HUES64 (cell line): ENCODE measurements at regions not wholly inside any gene's neighbourhood (a gene's known extent, or its start where the extent isn't known, plus 50 kb on each side); places are given as distances from the start of the nearest gene placed in this dataset.

ENCODE experiments used
- H3K27ac ChIP-seq: 2 replicates; pipeline ENCODE4 v1.7.0; 2013; ENCODE audit warnings: low read depth, low read length, inconsistent platforms
- H3K27me3 ChIP-seq: 2 replicates; pipeline ENCODE4 v1.6.1; 2013; ENCODE audit warnings: mild to moderate bottlenecking, low read length; ENCODE audit not compliant: insufficient read depth
- H3K36me3 ChIP-seq: 2 replicates; pipeline ENCODE4 v1.6.1; 2013; ENCODE audit warnings: mild to moderate bottlenecking, low read length; ENCODE audit not compliant: insufficient read depth
- H3K4me1 ChIP-seq: 2 replicates; pipeline ENCODE4 v1.6.1; 2013; ENCODE audit warnings: mild to moderate bottlenecking, low read length, moderate library complexity; ENCODE audit not compliant: insufficient read depth
- H3K4me3 ChIP-seq: 2 replicates; pipeline ENCODE4 v1.5.1; 2013; ENCODE audit warnings: mild to moderate bottlenecking, low read length, moderate library complexity
- H3K9ac ChIP-seq: 2 replicates; pipeline ENCODE4 v1.6.1; 2013; ENCODE audit warnings: mild to moderate bottlenecking, low read depth, low read length
- H3K9me3 ChIP-seq: 2 replicates; pipeline ENCODE4 v1.6.1; 2013; ENCODE audit warnings: low read depth, low read length; ENCODE audit not compliant: insufficient read depth
- WGBS: fragments of 150-250, 120-280 bp; methylation state at CpG from one replicate; pipeline ENCODE4 v1.1.7; 2013; ENCODE audit warnings: missing lambda C conversion rate; 5-methylcytosine and 5-hydroxymethylcytosine counted together

DNA sequence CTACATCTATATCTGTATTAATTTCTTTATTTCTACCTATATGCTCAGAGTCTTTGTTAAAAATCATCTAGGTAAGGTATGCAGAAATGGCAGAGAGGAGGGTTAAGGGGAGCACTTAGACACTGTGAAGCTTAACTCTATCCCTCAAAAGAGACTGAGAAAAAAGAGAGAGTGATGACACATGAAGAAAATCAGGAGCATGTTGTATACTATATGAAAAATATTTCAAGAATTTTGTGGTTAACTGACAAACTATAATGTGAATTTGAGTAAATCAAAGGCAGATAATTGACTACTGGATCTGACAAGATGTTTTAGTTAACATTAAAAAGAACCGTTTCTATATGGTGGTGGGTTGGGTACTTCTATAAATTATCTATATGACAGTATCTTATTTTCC lies 1814.2 kb upstream of the SEL1L start:
- no peaks in the 10 kb centered on the region for H3K27me3 ChIP-seq
- no peak overlapping the region for H3K9ac ChIP-seq
- H3K9me3 ChIP-seq: no peaks in the 10 kb centered on the region
- WGBS: no CpG with 5 or more reads among the region's 1 CpG
- no peak overlapping the region for H3K4me3 ChIP-seq
- no peaks in the 10 kb centered on the region for H3K4me1 ChIP-seq
- H3K36me3 ChIP-seq: no peaks in the 10 kb centered on the region
- H3K27ac ChIP-seq: no peak overlapping the region

DNA sequence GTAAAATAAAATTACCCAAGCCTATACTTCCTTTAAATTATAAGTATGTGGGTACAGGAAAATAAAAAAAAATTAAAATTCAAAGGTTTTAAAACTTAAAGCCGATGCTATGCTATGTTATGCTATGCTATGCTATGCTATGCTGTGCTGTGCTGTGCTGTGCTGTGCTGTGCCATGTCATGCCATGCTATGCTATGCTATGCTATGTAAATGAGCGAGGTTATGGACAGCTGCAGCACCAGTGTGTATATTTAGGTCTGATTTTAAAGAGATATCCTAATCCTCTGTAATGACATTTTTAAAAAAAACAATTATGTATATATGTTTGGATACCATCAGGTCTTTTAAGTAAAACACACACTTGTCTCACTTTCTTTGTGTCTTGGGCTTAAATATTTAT lies 1822.0 kb upstream of the SEL1L start:
- H3K36me3 ChIP-seq: no peaks in the 10 kb centered on the region
- H3K27ac ChIP-seq: no peak overlapping the region
- no peaks in the 10 kb centered on the region for H3K4me1 ChIP-seq
- WGBS: 85% methylated on average over 2 of the region's 2 CpGs
- H3K9ac ChIP-seq: no peak overlapping the region
- H3K27me3 ChIP-seq: no peaks in the 10 kb centered on the region
- no peaks in the 10 kb centered on the region for H3K9me3 ChIP-seq
- H3K4me3 ChIP-seq: no peak overlapping the region

DNA sequence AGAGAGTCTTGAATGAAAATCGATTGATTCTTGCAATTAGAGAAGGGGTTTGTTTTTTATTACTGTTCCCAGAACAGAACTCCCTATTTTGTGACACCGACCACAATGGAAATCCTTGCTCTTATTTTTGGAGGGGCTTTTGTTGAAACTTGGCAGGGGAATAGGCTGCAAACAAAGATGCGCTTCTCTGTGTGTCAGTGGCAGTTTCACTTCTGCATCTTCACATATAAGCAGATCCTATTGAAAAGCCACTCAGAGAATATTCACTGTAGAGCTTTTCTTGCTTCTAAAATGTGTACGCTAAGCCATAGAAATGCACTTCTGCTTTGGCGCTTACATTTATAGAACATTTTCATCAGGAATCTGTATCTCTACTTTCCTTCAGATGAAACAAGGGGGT lies 1822.4 kb upstream of the SEL1L start:
- H3K9ac ChIP-seq: no peak overlapping the region
- no peaks in the 10 kb centered on the region for H3K27me3 ChIP-seq
- 95% methylated on average over 5 of the region's 5 CpGs for WGBS
- H3K27ac ChIP-seq: no peak overlapping the region
- H3K4me1 ChIP-seq: no peaks in the 10 kb centered on the region
- H3K36me3 ChIP-seq: no peaks in the 10 kb centered on the region
- no peaks in the 10 kb centered on the region for H3K9me3 ChIP-seq
- no peak overlapping the region for H3K4me3 ChIP-seq

DNA sequence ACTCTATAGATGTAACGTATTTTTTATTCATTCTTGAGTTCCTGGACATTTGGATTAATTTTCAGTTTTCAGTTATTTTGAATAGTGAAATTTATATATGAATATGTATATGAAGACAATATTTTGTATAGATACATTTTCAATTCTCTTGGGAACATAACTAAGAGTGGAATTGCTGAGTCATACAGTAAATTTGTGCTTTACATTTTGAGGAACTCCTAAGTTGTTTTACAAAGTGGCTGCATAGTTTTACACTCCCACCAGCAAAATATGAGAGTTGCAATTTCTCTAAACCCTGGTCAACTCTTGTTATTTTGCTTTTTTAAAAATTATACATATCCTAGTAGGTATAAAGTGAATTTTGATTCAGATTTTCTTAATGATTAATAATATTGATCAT lies 1838.6 kb upstream of the SEL1L start:
- H3K27me3 ChIP-seq: no peaks in the 10 kb centered on the region
- H3K4me3 ChIP-seq: no peak overlapping the region
- no peak overlapping the region for H3K27ac ChIP-seq
- no peaks in the 10 kb centered on the region for H3K4me1 ChIP-seq
- no peaks in the 10 kb centered on the region for H3K9me3 ChIP-seq
- WGBS: no CpG with 5 or more reads among the region's 1 CpG
- H3K9ac ChIP-seq: no peak overlapping the region
- H3K36me3 ChIP-seq: no peaks in the 10 kb centered on the region

- Histone ChIP-seq H3K27me3 (no peaks in the 10 kb centered on the region), H3K4me1 (no peaks in the 10 kb centered on the region), H3K36me3 (no peaks in the 10 kb centered on the region), H3K27ac (no peak overlapping the region), H3K9ac (no peak overlapping the region), H3K4me3 (no peak overlapping the region), H3K9me3 (no peaks in the 10 kb centered on the region)
- 92% methylated on average over 3 of the region's 3 CpGs for WGBS
These were observed 1845.8 kb upstream of the SEL1L start for GRCh38 chr14:83379436-83379835.

DNA sequence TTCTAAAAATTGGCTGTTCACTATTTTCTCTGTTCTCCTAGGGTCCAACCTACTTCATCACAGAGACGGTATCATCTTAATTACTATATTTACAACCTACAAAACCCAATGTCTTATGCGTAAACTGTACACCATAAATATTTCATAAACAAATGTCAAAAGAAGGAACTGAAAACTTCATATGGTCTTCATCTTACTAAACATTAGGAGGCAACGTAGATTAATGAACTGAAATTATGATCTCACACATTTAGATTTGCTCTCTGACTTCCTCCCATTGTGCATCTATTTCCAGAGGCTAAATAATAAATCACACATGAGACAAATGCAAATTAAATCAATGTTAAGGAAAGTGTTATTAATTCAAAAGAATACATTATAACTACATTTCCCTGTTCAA lies 1850.6 kb upstream of the SEL1L start:
- no peaks in the 10 kb centered on the region for H3K4me1 ChIP-seq
- over 99% methylated on average over 3 of the region's 3 CpGs for WGBS

DNA sequence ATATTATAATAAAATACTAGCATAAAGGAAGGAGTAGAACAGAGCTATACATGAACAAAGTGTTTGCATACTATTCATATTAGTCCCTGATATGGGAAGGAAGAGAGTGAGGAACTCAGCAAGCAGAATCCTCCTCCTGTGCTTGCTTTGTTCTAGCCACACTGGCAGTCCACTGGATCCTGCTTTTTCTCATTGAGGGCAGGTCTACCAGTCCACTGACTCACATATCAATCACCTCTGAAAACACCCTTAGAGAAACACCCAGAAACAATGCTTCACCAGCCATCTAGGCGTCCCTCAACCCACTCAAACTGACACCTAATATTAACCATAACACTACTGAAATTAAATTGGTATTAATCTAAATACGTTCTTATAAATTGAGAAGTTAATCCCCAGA lies 1861.7 kb upstream of the SEL1L start:
- no peak overlapping the region for H3K27ac ChIP-seq
- no peaks in the 10 kb centered on the region for H3K9me3 ChIP-seq
- H3K4me3 ChIP-seq: no peak overlapping the region
- H3K36me3 ChIP-seq: no peaks in the 10 kb centered on the region
- 100% methylated on average over 1 of the region's 2 CpGs for WGBS
- no peak overlapping the region for H3K9ac ChIP-seq
- no peaks in the 10 kb centered on the region for H3K4me1 ChIP-seq
- H3K27me3 ChIP-seq: no peaks in the 10 kb centered on the region

More for the DNA sequence above, 1850.6 kb upstream of the SEL1L start:
- Histone ChIP-seq H3K27me3 (no peaks in the 10 kb centered on the region), H3K27ac (no peak overlapping the region), H3K9ac (no peak overlapping the region), H3K4me3 (no peak overlapping the region), H3K36me3 (no peaks in the 10 kb centered on the region), H3K9me3 (no peaks in the 10 kb centered on the region)

- Histone ChIP-seq H3K9ac (no peak overlapping the region), H3K4me1 (no peaks in the 10 kb centered on the region), H3K9me3 (no peaks in the 10 kb centered on the region), H3K27me3 (no peaks in the 10 kb centered on the region), H3K27ac (no peak overlapping the region), H3K36me3 (no peaks in the 10 kb centered on the region), H3K4me3 (no peak overlapping the region)
- 92% methylated on average over 2 of the region's 2 CpGs for WGBS
These were observed 1882.8 kb upstream of the SEL1L start for GRCh38 chr14:83416476-83416875.

DNA sequence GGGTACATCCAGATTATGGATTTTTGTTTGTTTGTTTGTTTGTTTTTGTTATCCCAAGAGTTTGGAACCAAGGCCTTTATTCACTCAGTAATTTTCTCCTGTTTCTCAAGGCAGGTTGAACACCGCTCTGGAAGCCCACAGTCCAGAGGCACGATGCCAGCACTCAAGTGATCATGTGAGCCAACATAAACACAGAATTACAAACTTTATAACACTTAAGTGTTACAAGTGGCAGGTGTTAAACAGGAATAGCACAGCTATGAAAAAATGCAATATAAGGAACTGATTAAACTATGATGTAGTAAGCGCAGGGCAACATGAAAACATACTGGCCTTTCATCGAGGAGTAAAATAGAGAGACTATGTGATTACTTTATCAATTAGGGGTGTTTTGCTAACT lies 1885.8 kb upstream of the SEL1L start:
- no peak overlapping the region for H3K4me3 ChIP-seq
- WGBS: 95% methylated on average over 4 of the region's 4 CpGs

GRCh38 chr14:83421711-83422110 lies 1888.1 kb upstream of the SEL1L start:
- Histone ChIP-seq H3K9me3 (no peaks in the 10 kb centered on the region), H3K9ac (no peak overlapping the region), H3K4me3 (no peak overlapping the region), H3K36me3 (no peaks in the 10 kb centered on the region), H3K27me3 (no peaks in the 10 kb centered on the region), H3K4me1 (0 out of 2 replicates have a peak, but pooled peaks cover 3% of the 10 kb centered on the region), H3K27ac (no peak overlapping the region)
- 100% methylated on average over 2 of the region's 2 CpGs for WGBS

More for the DNA sequence above, 1885.8 kb upstream of the SEL1L start:
- no peaks in the 10 kb centered on the region for H3K4me1 ChIP-seq
- H3K9me3 ChIP-seq: no peaks in the 10 kb centered on the region
- H3K27me3 ChIP-seq: no peaks in the 10 kb centered on the region
- no peak overlapping the region for H3K9ac ChIP-seq
- no peak overlapping the region for H3K27ac ChIP-seq
- H3K36me3 ChIP-seq: no peaks in the 10 kb centered on the region

GRCh38 chr14:83425138-83425537 lies 1891.5 kb upstream of the SEL1L start:
- no peaks in the 10 kb centered on the region for H3K27me3 ChIP-seq
- H3K4me3 ChIP-seq: no peak overlapping the region
- H3K9ac ChIP-seq: no peak overlapping the region
- H3K36me3 ChIP-seq: no peaks in the 10 kb centered on the region
- H3K27ac ChIP-seq: no peak overlapping the region
- H3K4me1 ChIP-seq: 0 out of 2 replicates have a peak, but pooled peaks cover 3% of the 10 kb centered on the region
- H3K9me3 ChIP-seq: no peaks in the 10 kb centered on the region

- Histone ChIP-seq H3K27ac (no peak overlapping the region), H3K9me3 (no peaks in the 10 kb centered on the region), H3K36me3 (no peaks in the 10 kb centered on the region), H3K27me3 (no peaks in the 10 kb centered on the region), H3K4me1 (0 out of 2 replicates have a peak, but pooled peaks cover 3% of the 10 kb centered on the region), H3K4me3 (no peak overlapping the region), H3K9ac (no peak overlapping the region)
- 95% methylated on average over 2 of the region's 2 CpGs for WGBS
These were observed 1892.1 kb upstream of the SEL1L start for GRCh38 chr14:83425706-83426105.
